Lower leg skin (tissue), 3 donors: ENCODE measurements at regions not wholly inside any gene's neighbourhood (a gene's known extent, or its start where the extent isn't known, plus 50 kb on each side); places are given as distances from the start of the nearest gene placed in this dataset.

Experiments used
- CTCF ChIP-seq, 3 donors: fragments of 450-650 bp; IDR thresholded peaks; one replicate each; pipeline ENCODE4 v1.5.1; 2016; ENCODE audit warnings: antibody characterized with exemption in 3 of 3, mild to moderate bottlenecking in 3 of 3, moderate library complexity in 2 of 3
- POLR2A ChIP-seq, 2 donors: fragments of 450-650 bp; IDR thresholded peaks; one replicate each; pipeline ENCODE4 v1.6.1; 2016 to 2017; ENCODE audit warnings: antibody characterized with exemption in 2 of 2, mild to moderate bottlenecking in 1 of 2, moderate library complexity in 1 of 2

- no peak for TF ChIP-seq CTCF (IDR thresholded peaks at IDR 0.05)
- TF ChIP-seq POLR2A (IDR thresholded peaks at IDR 0.05): no peak
Observed at GRCh38 chr14:29205658-29206057, 439.1 kb downstream of the FOXG1 start.
